ENCODE measurements at regions not wholly inside any gene's neighbourhood (a gene's known extent, or its start where the extent isn't known, plus 50 kb on each side); places are given as distances from the start of the nearest gene placed in this dataset.

- no peak overlapping the region for H3K4me3 ChIP-seq (ENCODE audit: low read depth, low read length)
- no peak for TF ChIP-seq CTCF (IDR thresholded peaks at IDR 0.05; ENCODE audit: insufficient read depth, low read depth, low read length)
- no peak for DNase-seq (ENCODE audit: low read depth)
These were observed 144.1 kb downstream of the SOCS6 start for GRCh38 chr18:70432804-70433400.

- peak; percentile 94 for DNase-seq (ENCODE audit: low read depth)
- H3K4me3 ChIP-seq (ENCODE audit: low read depth, low read length): no peak overlapping the region
- no peak for TF ChIP-seq CTCF (IDR thresholded peaks at IDR 0.05; ENCODE audit: insufficient read depth, low read depth, low read length)
These were observed 142.4 kb downstream of the SOCS6 start for GRCh38 chr18:70431203-70431624.

DNA sequence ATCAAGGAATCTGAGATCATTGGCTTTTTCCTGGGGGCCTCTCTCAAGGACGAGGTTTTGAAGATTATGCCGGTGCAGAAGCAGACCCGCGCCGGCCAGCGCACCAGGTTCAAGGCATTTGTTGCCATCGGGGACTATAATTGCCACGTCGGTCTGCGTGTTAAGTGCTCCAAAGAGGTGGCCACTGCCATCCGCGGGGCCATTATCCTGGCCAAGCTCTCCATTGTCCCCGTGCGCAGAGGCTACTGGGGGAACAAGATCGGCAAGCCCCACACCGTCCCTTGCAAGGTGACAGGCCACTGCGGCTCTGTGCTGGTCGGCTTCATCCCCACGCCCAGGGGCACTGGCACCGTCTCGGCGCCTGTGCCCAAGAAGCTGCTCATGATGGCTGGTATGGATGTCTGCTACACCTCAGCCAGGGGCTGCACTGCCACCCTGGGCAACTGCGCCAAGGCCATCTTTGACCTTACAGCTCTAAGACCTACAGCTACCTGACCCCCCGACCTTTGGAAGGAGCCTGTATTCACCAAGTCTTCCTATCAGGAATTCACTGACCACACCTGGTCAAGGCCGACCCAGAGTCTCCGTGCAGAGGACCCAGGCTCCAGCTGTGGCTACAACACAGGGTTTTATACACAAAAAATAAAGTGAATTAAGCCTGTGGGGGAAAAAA, 141.8 kb downstream of the SOCS6 start:
- H3K4me3 ChIP-seq (ENCODE audit: low read depth, low read length): no peak overlapping the region
- no peak for TF ChIP-seq CTCF (IDR thresholded peaks at IDR 0.05; ENCODE audit: insufficient read depth, low read depth, low read length)
- DNase-seq (ENCODE audit: low read depth): no peak

- no peak for TF ChIP-seq CTCF (IDR thresholded peaks at IDR 0.05; ENCODE audit: insufficient read depth, low read depth, low read length)
- DNase-seq (ENCODE audit: low read depth): no peak
These were observed 141.1 kb downstream of the SOCS6 start for GRCh38 chr18:70429847-70430500.

GRCh38 chr18:70428439-70428838, 139.6 kb downstream of the SOCS6 start:
- no peak for TF ChIP-seq CTCF (IDR thresholded peaks at IDR 0.05; ENCODE audit: insufficient read depth, low read depth, low read length)
- H3K4me3 ChIP-seq (ENCODE audit: low read depth, low read length): no peak overlapping the region
- no peak for DNase-seq (ENCODE audit: low read depth)

More at GRCh38 chr18:70429847-70430500, 141.1 kb downstream of the SOCS6 start:
- no peak overlapping the region for H3K4me3 ChIP-seq (ENCODE audit: low read depth, low read length)

DNA sequence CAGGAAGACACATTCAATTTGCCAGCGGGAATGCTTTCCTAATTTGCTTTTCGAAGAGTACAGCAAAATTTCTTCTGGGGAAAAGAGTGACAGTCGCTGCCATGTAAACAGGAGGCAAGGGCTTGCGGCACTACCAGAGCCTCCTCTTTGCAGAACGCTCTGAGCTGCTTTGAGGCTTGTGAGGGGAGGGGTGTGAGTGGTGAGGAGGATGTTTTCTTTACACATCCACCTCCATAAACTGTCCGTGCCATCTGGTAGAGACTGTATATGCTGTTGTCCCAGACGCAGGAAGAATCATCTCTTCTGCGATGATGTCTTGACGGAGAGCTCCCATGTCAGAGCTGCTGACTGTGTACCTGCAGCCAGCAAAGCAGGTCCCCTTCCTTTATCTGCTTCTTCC, 138.0 kb downstream of the SOCS6 start:
- H3K4me3 ChIP-seq (ENCODE audit: low read depth, low read length): no peak overlapping the region
- no peak for DNase-seq (ENCODE audit: low read depth)
- TF ChIP-seq CTCF (IDR thresholded peaks at IDR 0.05; ENCODE audit: insufficient read depth, low read depth, low read length): no peak

All from fibroblast of villous mesenchyme (primary cell).